Cardiac muscle cell (in vitro differentiated cells and primary cell): ENCODE measurements at regions not wholly inside any gene's neighbourhood (a gene's known extent, or its start where the extent isn't known, plus 50 kb on each side); places are given as distances from the start of the nearest gene placed in this dataset.

Source experiments
- DNase-seq, 2 donors: peaks; one replicate each; pipeline versions ENCODE4 v3.0.0 to v3.0.0-alpha.2; 2010 to 2017; ENCODE audit warnings: low read depth in 1 of 2, low spot score in 1 of 2
- H3K27ac ChIP-seq: fragments of 200-600 bp; sonication (generic); 2 replicates; pipeline ENCODE4 v1.5.1; 2016
- H3K27me3 ChIP-seq: fragments of 200-600 bp; sonication (generic); 2 replicates; pipeline ENCODE4 v1.6.0; 2016; ENCODE audit warnings: control low read depth
- H3K36me3 ChIP-seq: fragments of 200-600 bp; sonication (generic); 2 replicates; pipeline ENCODE4 v1.5.1; 2016; ENCODE audit warnings: control low read depth
- H3K4me1 ChIP-seq: fragments of 200-600 bp; sonication (generic); 2 replicates; pipeline ENCODE4 v1.8.1; 2017; ENCODE audit warnings: low read depth, mild to moderate bottlenecking, mixed run types
- H3K4me3 ChIP-seq: fragments of 200-600 bp; sonication (generic); 2 replicates; pipeline ENCODE4 v1.5.1; 2016; ENCODE audit warnings: mild to moderate bottlenecking
- H3K9me3 ChIP-seq: fragments of 200-600 bp; sonication (generic); 2 replicates; pipeline ENCODE4 v1.5.1; 2017; ENCODE audit warnings: low read depth, mild to moderate bottlenecking, control low read depth
- CTCF ChIP-seq: IDR thresholded peaks from 2 replicates; pipeline ENCODE4 v1.5.1; 2012; ENCODE audit warnings: low read depth, mild to moderate bottlenecking, low read length

DNA sequence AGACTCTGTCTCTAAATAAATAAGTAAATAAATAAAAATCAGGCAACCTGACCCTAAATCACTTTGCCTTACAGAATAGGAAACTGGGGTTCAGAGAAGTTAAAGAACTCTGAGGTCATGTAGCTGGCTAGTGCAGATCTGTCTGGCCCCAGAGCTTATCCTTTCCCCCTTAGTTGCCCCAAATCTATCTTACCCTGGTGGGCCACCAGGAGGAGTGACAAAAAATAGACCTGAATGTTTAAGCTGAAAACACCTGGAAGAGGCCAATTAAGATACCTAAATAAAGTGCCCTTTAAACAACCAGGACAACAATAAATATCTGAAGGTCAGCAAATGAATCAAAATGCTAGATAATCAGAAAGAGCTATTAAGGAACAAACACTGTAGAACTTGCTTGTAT is 59.7 kb downstream of the TEX35 start:
- no peak for TF ChIP-seq CTCF
- no peaks in the 10 kb centered on the region for H3K27me3 ChIP-seq
- H3K4me1 ChIP-seq, result peaks cover 11% of the 10 kb centered on the region
- no peak for DNase-seq
- H3K4me3 ChIP-seq, result no peak overlapping the region
- H3K36me3 ChIP-seq, result no peaks in the 10 kb centered on the region
- no peak overlapping the region for H3K27ac ChIP-seq
- no peaks in the 10 kb centered on the region for H3K9me3 ChIP-seq

DNA sequence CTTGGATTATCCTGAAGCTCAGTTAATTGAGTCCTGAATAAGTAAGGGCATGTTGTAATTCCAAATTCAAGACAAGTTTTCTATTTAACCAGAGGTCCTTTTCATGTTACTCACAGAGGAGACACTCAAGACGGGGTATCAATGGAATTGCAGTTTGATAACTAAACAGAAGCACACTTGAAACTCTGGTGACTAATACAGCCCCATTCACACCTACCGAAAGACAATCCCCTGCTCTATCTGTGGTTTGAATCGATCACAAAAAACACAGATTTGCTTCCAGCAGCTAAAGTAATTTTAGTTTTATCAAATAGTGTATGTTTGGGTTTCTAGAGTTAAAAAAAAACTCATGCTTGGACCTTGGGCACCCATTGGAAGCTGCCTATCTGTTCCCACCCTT is 60.4 kb downstream of the TEX35 start:
- TF ChIP-seq CTCF, result no peak
- Histone ChIP-seq H3K27me3 (no peaks in the 10 kb centered on the region), H3K4me3 (no peak overlapping the region)

GRCh38 chr1:178574345-178574744 is 61.4 kb downstream of the TEX35 start:
- peaks cover 11% of the 10 kb centered on the region for H3K4me1 ChIP-seq
- no peak for DNase-seq
- H3K27me3 ChIP-seq, result no peaks in the 10 kb centered on the region
- H3K36me3 ChIP-seq, result no peaks in the 10 kb centered on the region
- no peaks in the 10 kb centered on the region for H3K9me3 ChIP-seq
- no peak for TF ChIP-seq CTCF
- no peak overlapping the region for H3K27ac ChIP-seq
- no peak overlapping the region for H3K4me3 ChIP-seq

More for the DNA sequence above, 60.4 kb downstream of the TEX35 start:
- no peak overlapping the region for H3K27ac ChIP-seq
- peaks cover 11% of the 10 kb centered on the region for H3K4me1 ChIP-seq
- no peak for DNase-seq
- H3K9me3 ChIP-seq, result no peaks in the 10 kb centered on the region
- no peaks in the 10 kb centered on the region for H3K36me3 ChIP-seq

DNA sequence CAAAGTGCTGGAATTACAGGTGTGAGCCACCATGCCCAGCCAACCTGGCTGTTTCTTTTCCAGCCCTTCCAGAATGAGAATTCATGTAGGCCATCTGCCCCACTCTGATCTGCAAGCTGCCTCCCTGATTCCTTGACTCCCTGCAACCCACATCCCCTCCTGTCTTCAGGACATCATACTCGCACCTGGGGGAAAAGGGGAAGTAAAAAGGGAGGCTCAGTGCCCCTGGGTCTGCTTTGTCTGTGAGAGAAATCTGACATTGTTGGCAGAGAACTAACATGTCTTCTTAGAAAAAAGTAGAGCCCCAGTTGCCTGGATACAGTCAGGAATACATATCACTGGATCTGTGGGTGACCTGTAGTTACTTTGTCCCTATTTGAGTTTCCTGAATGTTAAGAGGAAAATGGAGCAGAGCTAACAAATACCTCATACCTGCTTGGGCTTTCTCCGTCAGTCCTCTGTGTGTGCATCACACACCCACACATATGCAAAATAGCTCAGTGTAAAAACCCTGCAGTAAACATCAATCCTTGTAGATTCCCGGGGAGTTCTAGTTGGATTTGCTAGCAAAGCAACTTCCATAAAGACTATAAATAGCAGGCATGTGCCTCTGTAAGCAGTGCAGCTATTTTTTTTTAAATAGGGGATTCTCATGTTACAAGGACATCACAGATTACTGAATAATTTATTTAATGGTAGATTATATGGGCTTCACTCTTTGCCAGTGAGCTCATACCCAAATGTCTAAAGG is 62.9 kb downstream of the TEX35 start:
- peak in 1 of 2 donors; percentile 32 for DNase-seq
- Histone ChIP-seq H3K36me3 (no peaks in the 10 kb centered on the region), H3K27me3 (no peaks in the 10 kb centered on the region), H3K4me1 (peaks cover 11% of the 10 kb centered on the region), H3K27ac (peak overlapping the region; percentile 68), H3K4me3 (no peak overlapping the region), H3K9me3 (no peaks in the 10 kb centered on the region)
- no peak for TF ChIP-seq CTCF

DNA sequence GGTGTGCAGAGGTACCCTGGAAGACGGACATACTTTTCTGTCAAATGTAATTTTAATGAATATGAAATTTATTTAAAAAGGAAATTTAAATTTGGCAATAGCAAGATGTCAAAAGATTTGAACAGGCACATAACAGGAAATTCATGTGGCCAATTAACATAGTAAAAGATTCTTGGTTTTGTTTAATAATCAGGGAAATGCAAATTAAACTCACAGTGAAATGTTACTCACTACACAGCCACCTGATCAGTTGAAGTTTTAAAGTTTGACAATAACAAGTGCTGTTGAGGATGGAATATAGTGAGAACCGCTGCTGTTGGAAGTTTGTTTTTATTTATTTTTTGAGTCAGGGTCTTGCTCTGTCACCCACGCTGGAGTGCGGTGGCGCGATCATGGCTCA is 63.9 kb downstream of the TEX35 start:
- no peaks in the 10 kb centered on the region for H3K27me3 ChIP-seq
- no peak overlapping the region for H3K4me3 ChIP-seq
- no peaks in the 10 kb centered on the region for H3K9me3 ChIP-seq
- peaks cover 11% of the 10 kb centered on the region for H3K4me1 ChIP-seq
- no peak for DNase-seq
- H3K36me3 ChIP-seq, result no peaks in the 10 kb centered on the region
- TF ChIP-seq CTCF, result no peak
- H3K27ac ChIP-seq, result no peak overlapping the region

DNA sequence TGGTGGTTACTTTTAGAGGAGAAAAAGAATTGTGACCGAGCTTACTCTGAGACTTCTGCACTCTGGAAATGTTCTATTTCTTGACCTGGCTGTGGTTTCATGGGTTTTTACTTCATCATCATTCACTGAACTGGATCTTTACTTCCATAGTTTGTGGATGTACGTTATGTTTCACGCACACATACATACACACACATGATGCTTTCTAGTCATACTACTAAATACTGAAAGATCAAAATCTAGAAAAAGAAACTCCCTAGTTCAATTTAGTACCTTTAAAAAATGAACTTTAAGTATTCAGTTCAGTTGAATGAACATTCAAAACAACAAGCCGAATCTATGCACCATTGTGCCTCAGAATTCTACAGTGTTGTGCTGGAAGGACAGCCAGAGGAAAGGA is 65.0 kb downstream of the TEX35 start:
- DNase-seq, result no peak
- H3K36me3 ChIP-seq, result no peaks in the 10 kb centered on the region
- H3K27ac ChIP-seq, result no peak overlapping the region
- no peaks in the 10 kb centered on the region for H3K27me3 ChIP-seq
- TF ChIP-seq CTCF, result no peak
- no peak overlapping the region for H3K4me3 ChIP-seq
- H3K4me1 ChIP-seq, result peaks cover 11% of the 10 kb centered on the region
- H3K9me3 ChIP-seq, result no peaks in the 10 kb centered on the region
